Ishikawa (cell line): ENCODE measurements at regions not wholly inside any gene's neighbourhood (a gene's known extent, or its start where the extent isn't known, plus 50 kb on each side); places are given as distances from the start of the nearest gene placed in this dataset.

Experiments used
- CEBPB ChIP-seq: IDR thresholded peaks from 2 replicates; pipeline ENCODE4 v1.6.1; 2012
- CREB1 ChIP-seq: IDR thresholded peaks from 2 replicates; pipeline ENCODE4 v1.6.1; 2012; ENCODE audit warnings: low read depth
- EGR1 ChIP-seq: IDR thresholded peaks from 2 replicates; pipeline ENCODE4 v1.6.1; 2012
- EP300 ChIP-seq: IDR thresholded peaks from 2 replicates; pipeline ENCODE4 v1.6.1; 2012; ENCODE audit warnings: borderline replicate concordance
- FOXM1 ChIP-seq: IDR thresholded peaks from 2 replicates; pipeline ENCODE4 v1.6.1; 2012; ENCODE audit warnings: low read depth, borderline replicate concordance
- NFIC ChIP-seq: IDR thresholded peaks from 2 replicates; pipeline ENCODE4 v1.6.1; 2012
- RAD21 ChIP-seq: IDR thresholded peaks from 2 replicates; pipeline ENCODE4 v1.6.1; 2012; ENCODE audit warnings: low read depth
- TAF1 ChIP-seq: IDR thresholded peaks from 2 replicates; pipeline ENCODE4 v1.6.1; 2012; ENCODE audit warnings: low read depth, mild to moderate bottlenecking
- TCF12 ChIP-seq: IDR thresholded peaks from 2 replicates; pipeline ENCODE4 v1.6.1; 2012; ENCODE audit warnings: low read depth
- TEAD4 ChIP-seq: IDR thresholded peaks from 2 replicates; pipeline ENCODE4 v1.6.1; 2012
- YY1 ChIP-seq: IDR thresholded peaks from 2 replicates; pipeline ENCODE4 v1.6.1; 2012; ENCODE audit warnings: low read depth
- ZBTB7A ChIP-seq: IDR thresholded peaks from 2 replicates; pipeline ENCODE4 v1.6.1; 2012; ENCODE audit warnings: low read depth
- TF ChIP-seq, protein P1 (sequence below): IDR thresholded peaks from 2 replicates; pipeline ENCODE4 v1.6.1; 2012
- TF ChIP-seq, protein P2 (sequence below): IDR thresholded peaks from 2 replicates; pipeline ENCODE4 v1.6.1; 2012
- TF ChIP-seq, protein P3 (sequence below): IDR thresholded peaks from 2 replicates; pipeline ENCODE4 v1.6.1; 2012; ENCODE audit warnings: low read depth, mild to moderate bottlenecking

DNA sequence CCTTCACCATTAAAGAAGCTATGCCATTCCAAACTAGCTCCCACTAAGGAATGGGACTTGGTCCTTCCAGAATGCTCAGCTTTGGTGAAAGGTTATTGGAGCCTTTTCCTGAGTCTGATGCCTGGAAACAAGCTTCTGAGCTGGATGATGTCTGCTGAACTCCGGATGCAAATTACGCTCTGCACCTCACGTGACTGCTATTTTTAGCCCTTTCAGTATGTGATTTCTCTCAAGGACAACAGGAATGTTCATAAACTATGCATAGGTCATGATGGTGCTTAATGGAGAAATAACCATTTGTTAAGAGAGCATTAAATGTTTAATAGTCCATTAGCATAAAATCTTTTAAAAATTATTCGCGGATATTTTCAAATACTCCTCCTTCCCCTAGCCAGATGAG is 631.4 kb upstream of the KIRREL3 start:
- no peak for TF ChIP-seq CREB1

DNA sequence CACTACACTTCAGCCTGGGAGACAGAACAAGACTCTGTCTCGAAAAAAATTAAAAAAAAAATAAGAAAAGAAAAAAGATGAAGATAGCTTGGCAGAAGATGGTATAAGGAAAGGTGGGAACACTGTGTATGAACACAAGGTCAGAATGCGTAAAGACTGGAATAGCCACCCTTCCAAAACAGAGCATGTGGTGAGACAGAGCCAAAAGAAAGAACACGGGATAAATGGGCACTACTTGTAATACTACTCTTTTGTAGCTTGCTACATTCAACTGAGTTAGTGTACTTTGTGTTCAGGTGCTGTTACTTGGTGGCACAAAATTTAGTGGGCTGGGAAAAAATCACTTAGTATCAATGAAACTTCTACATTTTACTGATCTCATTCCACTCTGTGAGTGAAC is 628.6 kb upstream of the KIRREL3 start:
- TF ChIP-seq, protein P1, sequence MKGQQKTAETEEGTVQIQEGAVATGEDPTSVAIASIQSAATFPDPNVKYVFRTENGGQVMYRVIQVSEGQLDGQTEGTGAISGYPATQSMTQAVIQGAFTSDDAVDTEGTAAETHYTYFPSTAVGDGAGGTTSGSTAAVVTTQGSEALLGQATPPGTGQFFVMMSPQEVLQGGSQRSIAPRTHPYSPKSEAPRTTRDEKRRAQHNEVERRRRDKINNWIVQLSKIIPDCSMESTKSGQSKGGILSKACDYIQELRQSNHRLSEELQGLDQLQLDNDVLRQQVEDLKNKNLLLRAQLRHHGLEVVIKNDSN: no peak
- TF ChIP-seq, protein P2, sequence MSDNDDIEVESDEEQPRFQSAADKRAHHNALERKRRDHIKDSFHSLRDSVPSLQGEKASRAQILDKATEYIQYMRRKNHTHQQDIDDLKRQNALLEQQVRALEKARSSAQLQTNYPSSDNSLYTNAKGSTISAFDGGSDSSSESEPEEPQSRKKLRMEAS: no peak
- no peak for TF ChIP-seq TCF12
- no peak for TF ChIP-seq CEBPB
- no peak for TF ChIP-seq TEAD4
- TF ChIP-seq EGR1: no peak
- no peak for TF ChIP-seq TAF1
- TF ChIP-seq RAD21: no peak
- TF ChIP-seq, protein P3, sequence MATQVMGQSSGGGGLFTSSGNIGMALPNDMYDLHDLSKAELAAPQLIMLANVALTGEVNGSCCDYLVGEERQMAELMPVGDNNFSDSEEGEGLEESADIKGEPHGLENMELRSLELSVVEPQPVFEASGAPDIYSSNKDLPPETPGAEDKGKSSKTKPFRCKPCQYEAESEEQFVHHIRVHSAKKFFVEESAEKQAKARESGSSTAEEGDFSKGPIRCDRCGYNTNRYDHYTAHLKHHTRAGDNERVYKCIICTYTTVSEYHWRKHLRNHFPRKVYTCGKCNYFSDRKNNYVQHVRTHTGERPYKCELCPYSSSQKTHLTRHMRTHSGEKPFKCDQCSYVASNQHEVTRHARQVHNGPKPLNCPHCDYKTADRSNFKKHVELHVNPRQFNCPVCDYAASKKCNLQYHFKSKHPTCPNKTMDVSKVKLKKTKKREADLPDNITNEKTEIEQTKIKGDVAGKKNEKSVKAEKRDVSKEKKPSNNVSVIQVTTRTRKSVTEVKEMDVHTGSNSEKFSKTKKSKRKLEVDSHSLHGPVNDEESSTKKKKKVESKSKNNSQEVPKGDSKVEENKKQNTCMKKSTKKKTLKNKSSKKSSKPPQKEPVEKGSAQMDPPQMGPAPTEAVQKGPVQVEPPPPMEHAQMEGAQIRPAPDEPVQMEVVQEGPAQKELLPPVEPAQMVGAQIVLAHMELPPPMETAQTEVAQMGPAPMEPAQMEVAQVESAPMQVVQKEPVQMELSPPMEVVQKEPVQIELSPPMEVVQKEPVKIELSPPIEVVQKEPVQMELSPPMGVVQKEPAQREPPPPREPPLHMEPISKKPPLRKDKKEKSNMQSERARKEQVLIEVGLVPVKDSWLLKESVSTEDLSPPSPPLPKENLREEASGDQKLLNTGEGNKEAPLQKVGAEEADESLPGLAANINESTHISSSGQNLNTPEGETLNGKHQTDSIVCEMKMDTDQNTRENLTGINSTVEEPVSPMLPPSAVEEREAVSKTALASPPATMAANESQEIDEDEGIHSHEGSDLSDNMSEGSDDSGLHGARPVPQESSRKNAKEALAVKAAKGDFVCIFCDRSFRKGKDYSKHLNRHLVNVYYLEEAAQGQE: no peak
- no peak for TF ChIP-seq EP300
- no peak for TF ChIP-seq ZBTB7A
- TF ChIP-seq FOXM1: no peak
- TF ChIP-seq NFIC: no peak
- TF ChIP-seq CREB1: no peak
- TF ChIP-seq YY1: no peak

DNA sequence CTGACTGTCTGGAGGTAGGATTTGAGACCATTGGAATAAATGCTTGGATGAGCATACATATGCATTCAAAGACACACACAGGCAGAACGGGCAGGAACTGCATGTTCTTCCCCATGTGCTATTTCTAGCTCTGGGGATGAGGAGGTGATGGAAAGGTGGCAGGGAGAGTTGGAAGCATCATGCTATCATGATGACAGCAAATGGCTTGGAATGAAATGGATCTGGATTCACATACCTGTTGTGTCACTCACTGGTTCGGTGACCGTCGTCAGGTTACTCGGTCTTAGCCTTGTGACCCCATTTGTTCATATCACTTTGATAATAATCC is 627.9 kb upstream of the KIRREL3 start:
- TF ChIP-seq CEBPB (no peak), TCF12 (no peak), TAF1 (no peak), ZBTB7A (no peak), EP300 (no peak), RAD21 (no peak)
- TF ChIP-seq, protein P3: no peak
- TF ChIP-seq, protein P2: no peak

DNA sequence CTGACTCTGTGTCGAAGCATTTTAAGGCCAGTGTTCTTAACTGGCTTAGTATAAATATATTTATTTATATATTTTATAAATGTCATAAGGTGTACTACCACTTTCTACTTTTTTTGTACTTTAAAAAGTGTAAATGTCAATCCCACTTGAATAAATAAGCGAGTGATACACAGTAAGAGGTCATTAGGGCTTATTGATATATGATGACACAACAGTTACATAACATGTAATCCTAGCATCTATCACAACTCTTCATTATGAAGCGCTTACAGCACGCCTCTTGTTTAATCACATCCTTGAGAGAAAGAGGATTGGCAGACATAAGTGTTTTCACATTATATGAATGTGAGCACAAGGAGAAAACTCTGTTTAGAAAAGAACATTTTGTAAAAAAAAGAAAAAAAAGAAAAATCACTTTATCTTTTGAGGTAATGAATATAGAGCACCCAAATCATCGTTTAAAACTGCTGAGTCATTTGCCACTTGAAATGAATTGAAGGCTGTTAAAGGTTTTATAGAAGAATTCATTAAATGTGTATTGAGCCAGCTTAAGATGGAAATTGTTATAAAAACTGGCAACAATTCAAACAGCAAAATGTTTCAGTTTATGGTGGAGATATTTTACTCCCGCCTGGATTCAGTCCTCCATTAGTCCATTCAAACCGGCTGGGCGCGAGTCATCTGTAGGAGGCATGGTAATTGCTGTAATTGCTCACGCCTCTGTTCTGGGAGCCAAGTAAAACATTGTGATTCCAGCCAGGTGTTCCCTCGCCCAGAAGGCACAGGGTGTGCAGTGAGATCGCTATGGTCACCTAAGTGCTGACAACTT is 627.3 kb upstream of the KIRREL3 start:
- TF ChIP-seq TAF1 (no peak), CEBPB (no peak), CREB1 (no peak), YY1 (no peak), TCF12 (no peak), RAD21 (no peak), NFIC (no peak), ZBTB7A (no peak), FOXM1 (no peak), EP300 (no peak), EGR1 (no peak), TEAD4 (no peak)
- TF ChIP-seq, protein P1: no peak
- TF ChIP-seq, protein P3: no peak
- TF ChIP-seq, protein P2: no peak

DNA sequence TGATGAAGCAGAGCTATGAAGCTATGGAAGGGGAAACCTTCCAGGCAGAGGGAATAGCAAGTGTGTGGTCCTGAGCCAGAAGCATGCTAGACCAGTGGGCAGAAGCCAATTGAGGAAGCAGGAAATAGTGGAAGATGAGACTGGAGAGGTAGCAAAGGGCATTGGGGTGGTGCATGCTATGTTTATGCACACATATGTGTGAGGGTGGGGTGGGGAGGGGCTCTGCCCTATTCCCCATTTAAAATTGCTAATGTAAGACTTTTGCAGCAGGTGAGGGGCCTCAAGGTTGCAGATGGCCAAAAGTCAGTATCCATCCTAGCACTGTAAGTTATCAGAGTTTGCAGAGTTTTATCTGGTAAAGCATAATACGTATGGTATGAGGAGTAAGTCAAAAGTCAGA is 626.6 kb upstream of the KIRREL3 start:
- no peak for TF ChIP-seq EGR1
- no peak for TF ChIP-seq TCF12
- no peak for TF ChIP-seq CEBPB
- TF ChIP-seq RAD21: no peak
- TF ChIP-seq, protein P3: no peak
- TF ChIP-seq, protein P2: no peak
- TF ChIP-seq FOXM1: no peak
- TF ChIP-seq TEAD4: no peak
- TF ChIP-seq NFIC: no peak
- TF ChIP-seq TAF1: no peak
- TF ChIP-seq, protein P1: no peak
- no peak for TF ChIP-seq YY1
- no peak for TF ChIP-seq CREB1
- TF ChIP-seq EP300: no peak
- no peak for TF ChIP-seq ZBTB7A
